ENCODE measurements at regions not wholly inside any gene's neighbourhood (a gene's known extent, or its start where the extent isn't known, plus 50 kb on each side); places are given as distances from the start of the nearest gene placed in this dataset.
A peak's percentile ranks its signal among the peaks of the same experiment; 100 is the strongest.

- no peak for TF ChIP-seq GABPA (IDR thresholded peaks at IDR 0.05; ENCODE audit: low read depth)
- no peak for TF ChIP-seq CTCF (IDR thresholded peaks at IDR 0.05; ENCODE audit: insufficient read depth, low read length)
- TF ChIP-seq SPI1 (IDR thresholded peaks at IDR 0.05; ENCODE audit: borderline replicate concordance, low read depth): no peak
- no peak for TF ChIP-seq REST (IDR thresholded peaks at IDR 0.05; ENCODE audit: insufficient replicate concordance, low read depth)
- no peak for TF ChIP-seq POLR2AphosphoS5 (IDR thresholded peaks at IDR 0.05; ENCODE audit: low read depth)
- Histone ChIP-seq H3K27ac (replicated peaks) (no peak overlapping the region), H3K4me3 (replicated peaks; ENCODE audit: insufficient read depth, low read length) (no peak overlapping the region), H3K27me3 (ENCODE audit: insufficient read depth, poor library complexity, severe bottlenecking) (no peaks in the 10 kb centered on the region)
- DNase-seq (ENCODE audit: low read depth in 1 of 2, low spot score in 1 of 2): peak in 1 of 2 experiments; percentile 72
These were observed 272.1 kb upstream of the AGTR2 start for GRCh38 chrX:115898382-115899001.

GRCh38 chrX:115900425-115900824 is 270.1 kb upstream of the AGTR2 start:
- TF ChIP-seq CTCF (IDR thresholded peaks at IDR 0.05; ENCODE audit: insufficient read depth, low read length) (no peak), GABPA (IDR thresholded peaks at IDR 0.05; ENCODE audit: low read depth) (no peak), SPI1 (IDR thresholded peaks at IDR 0.05; ENCODE audit: borderline replicate concordance, low read depth) (no peak), POLR2AphosphoS5 (IDR thresholded peaks at IDR 0.05; ENCODE audit: low read depth) (no peak), REST (IDR thresholded peaks at IDR 0.05; ENCODE audit: insufficient replicate concordance, low read depth) (no peak)
- H3K27ac ChIP-seq (replicated peaks): no peak overlapping the region
- DNase-seq (ENCODE audit: low read depth in 1 of 2, low spot score in 1 of 2): no peak
- no peaks in the 10 kb centered on the region for H3K27me3 ChIP-seq (ENCODE audit: insufficient read depth, poor library complexity, severe bottlenecking)
- H3K4me3 ChIP-seq (replicated peaks; ENCODE audit: insufficient read depth, low read length): no peak overlapping the region

- no peak for TF ChIP-seq CTCF (IDR thresholded peaks at IDR 0.05; ENCODE audit: insufficient read depth, low read length)
- Histone ChIP-seq H3K27ac (replicated peaks) (no peak overlapping the region), H3K4me3 (replicated peaks; ENCODE audit: insufficient read depth, low read length) (no peak overlapping the region), H3K27me3 (ENCODE audit: insufficient read depth, poor library complexity, severe bottlenecking) (no peaks in the 10 kb centered on the region)
- no peak for DNase-seq (ENCODE audit: low read depth in 1 of 2, low spot score in 1 of 2)
These were observed 269.3 kb upstream of the AGTR2 start for GRCh38 chrX:115901241-115901640.

- TF ChIP-seq REST (IDR thresholded peaks at IDR 0.05; ENCODE audit: insufficient replicate concordance, low read depth) (no peak), GABPA (IDR thresholded peaks at IDR 0.05; ENCODE audit: low read depth) (no peak), CTCF (IDR thresholded peaks at IDR 0.05; ENCODE audit: insufficient read depth, low read length) (no peak), POLR2AphosphoS5 (IDR thresholded peaks at IDR 0.05; ENCODE audit: low read depth) (no peak), SPI1 (IDR thresholded peaks at IDR 0.05; ENCODE audit: borderline replicate concordance, low read depth) (no peak)
- no peaks in the 10 kb centered on the region for H3K27me3 ChIP-seq (ENCODE audit: insufficient read depth, poor library complexity, severe bottlenecking)
- DNase-seq (ENCODE audit: low read depth in 1 of 2, low spot score in 1 of 2): no peak
- H3K4me3 ChIP-seq (replicated peaks; ENCODE audit: insufficient read depth, low read length): no peak overlapping the region
- no peak overlapping the region for H3K27ac ChIP-seq (replicated peaks)
These were observed 267.5 kb upstream of the AGTR2 start for GRCh38 chrX:115902995-115903394.
